ENCODE measurements at regions not wholly inside any gene's neighbourhood (a gene's known extent, or its start where the extent isn't known, plus 50 kb on each side); places are given as distances from the start of the nearest gene placed in this dataset.

DNA sequence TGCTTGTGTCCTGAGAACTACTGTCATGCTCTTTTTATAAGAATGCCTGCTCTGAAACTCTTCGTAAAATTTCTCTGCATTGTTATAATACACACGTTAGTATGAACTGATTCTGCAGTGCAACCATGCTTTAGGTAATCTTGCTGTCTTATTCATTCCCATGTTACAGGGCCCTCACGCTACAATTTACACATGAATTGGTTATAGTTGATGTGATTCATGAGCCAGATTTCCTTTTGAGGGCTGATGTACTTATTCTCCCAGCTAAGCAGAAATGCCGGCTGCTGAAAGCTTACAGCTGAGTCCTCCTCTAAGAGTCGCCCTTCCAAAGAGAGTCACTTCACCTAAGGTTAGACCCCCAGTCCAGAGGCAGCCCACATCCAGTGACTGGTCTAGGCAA lies 233.5 kb upstream of the PCSK5 start:
- no peak overlapping the region for H3K4me3 ChIP-seq (ENCODE audit: low read depth in 2 of 2, low read length in 2 of 2)
- no peaks in the 10 kb centered on the region for H3K27me3 ChIP-seq (ENCODE audit: control insufficient read depth, insufficient read depth, low read length)
- BruUV-seq (replicated peaks), result no TSS peak
- ATAC-seq (no peak), DNase-seq (ENCODE audit: low read depth, low spot score) (no peak)
- POLR2A ChIA-PET, result no interaction called here
- TF ChIP-seq, protein P1, sequence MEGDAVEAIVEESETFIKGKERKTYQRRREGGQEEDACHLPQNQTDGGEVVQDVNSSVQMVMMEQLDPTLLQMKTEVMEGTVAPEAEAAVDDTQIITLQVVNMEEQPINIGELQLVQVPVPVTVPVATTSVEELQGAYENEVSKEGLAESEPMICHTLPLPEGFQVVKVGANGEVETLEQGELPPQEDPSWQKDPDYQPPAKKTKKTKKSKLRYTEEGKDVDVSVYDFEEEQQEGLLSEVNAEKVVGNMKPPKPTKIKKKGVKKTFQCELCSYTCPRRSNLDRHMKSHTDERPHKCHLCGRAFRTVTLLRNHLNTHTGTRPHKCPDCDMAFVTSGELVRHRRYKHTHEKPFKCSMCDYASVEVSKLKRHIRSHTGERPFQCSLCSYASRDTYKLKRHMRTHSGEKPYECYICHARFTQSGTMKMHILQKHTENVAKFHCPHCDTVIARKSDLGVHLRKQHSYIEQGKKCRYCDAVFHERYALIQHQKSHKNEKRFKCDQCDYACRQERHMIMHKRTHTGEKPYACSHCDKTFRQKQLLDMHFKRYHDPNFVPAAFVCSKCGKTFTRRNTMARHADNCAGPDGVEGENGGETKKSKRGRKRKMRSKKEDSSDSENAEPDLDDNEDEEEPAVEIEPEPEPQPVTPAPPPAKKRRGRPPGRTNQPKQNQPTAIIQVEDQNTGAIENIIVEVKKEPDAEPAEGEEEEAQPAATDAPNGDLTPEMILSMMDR (IDR thresholded peaks at IDR 0.05), result no peak
- no peaks in the 10 kb centered on the region for H3K4me1 ChIP-seq (ENCODE audit: control insufficient read depth, insufficient read depth, low read length)
- CTCF ChIA-PET, result no interaction called here
- no peaks in the 10 kb centered on the region for H3K36me3 ChIP-seq (ENCODE audit: control insufficient read depth, insufficient read depth, low read length)
- H3K9me3 ChIP-seq (ENCODE audit: control insufficient read depth, insufficient read depth, low read depth, low read length), result no peaks in the 10 kb centered on the region
- H3K27ac ChIP-seq (ENCODE audit: low read length), result no peak overlapping the region
- in situ Hi-C loops (cut with HindIII; ENCODE audit: low pct_unique_long_range_greater_than_20kb, low sequenced_read_pairs), result no loop called here
- intact Hi-C loops (cut with micrococcal nuclease; ENCODE audit: unreplicated experiment), result no loop called here

DNA sequence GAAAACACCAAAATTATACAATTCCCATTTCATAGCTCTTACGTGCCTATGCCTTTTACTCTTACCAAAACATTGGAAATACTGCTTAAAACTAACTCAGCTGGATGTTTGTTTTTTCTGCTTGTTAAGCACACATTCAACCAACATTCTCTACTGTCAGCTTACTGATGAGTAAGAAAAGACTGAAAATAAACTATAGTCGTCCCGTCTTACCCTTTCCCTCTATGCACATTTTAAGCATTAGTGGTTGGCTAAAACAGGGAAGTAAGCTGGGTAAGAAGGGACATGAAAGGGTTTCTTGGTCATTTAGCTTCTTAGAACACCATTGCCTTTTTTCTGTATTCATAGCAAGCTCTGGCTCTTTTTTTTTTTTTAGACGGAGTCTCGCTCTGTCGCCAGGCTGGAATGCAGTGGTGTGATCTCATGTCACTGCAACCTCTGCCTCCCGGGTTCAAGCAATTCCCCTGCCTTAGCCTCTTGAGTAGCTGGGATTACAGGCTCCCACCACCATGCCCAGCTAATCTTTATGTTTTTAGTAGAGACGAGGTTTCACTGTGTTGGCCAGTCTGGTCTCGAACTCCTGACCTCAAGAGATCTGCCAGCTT lies 232.1 kb upstream of the PCSK5 start:
- ATAC-seq, result no peak
- intact Hi-C loops (cut with micrococcal nuclease; ENCODE audit: unreplicated experiment) (no loop called here), in situ Hi-C loops (cut with HindIII; ENCODE audit: low pct_unique_long_range_greater_than_20kb, low sequenced_read_pairs) (no loop called here)
- Histone ChIP-seq H3K36me3 (ENCODE audit: control insufficient read depth, insufficient read depth, low read length) (no peaks in the 10 kb centered on the region), H3K27me3 (ENCODE audit: control insufficient read depth, insufficient read depth, low read length) (no peaks in the 10 kb centered on the region), H3K4me1 (ENCODE audit: control insufficient read depth, insufficient read depth, low read length) (no peaks in the 10 kb centered on the region), H3K9me3 (ENCODE audit: control insufficient read depth, insufficient read depth, low read depth, low read length) (no peaks in the 10 kb centered on the region), H3K4me3 (ENCODE audit: low read depth in 2 of 2, low read length in 2 of 2) (no peak overlapping the region), H3K27ac (ENCODE audit: low read length) (no peak overlapping the region)
- TF ChIP-seq POLR2AphosphoS5 (IDR thresholded peaks at IDR 0.05; ENCODE audit: low read depth, low read length) (no peak), TCF7L2 (IDR thresholded peaks at IDR 0.05; ENCODE audit: low read depth, low read length) (no peak), SIN3A (IDR thresholded peaks at IDR 0.05; ENCODE audit: borderline replicate concordance, insufficient read depth, low read depth, low read length) (no peak)
- TF ChIP-seq, protein P2, sequence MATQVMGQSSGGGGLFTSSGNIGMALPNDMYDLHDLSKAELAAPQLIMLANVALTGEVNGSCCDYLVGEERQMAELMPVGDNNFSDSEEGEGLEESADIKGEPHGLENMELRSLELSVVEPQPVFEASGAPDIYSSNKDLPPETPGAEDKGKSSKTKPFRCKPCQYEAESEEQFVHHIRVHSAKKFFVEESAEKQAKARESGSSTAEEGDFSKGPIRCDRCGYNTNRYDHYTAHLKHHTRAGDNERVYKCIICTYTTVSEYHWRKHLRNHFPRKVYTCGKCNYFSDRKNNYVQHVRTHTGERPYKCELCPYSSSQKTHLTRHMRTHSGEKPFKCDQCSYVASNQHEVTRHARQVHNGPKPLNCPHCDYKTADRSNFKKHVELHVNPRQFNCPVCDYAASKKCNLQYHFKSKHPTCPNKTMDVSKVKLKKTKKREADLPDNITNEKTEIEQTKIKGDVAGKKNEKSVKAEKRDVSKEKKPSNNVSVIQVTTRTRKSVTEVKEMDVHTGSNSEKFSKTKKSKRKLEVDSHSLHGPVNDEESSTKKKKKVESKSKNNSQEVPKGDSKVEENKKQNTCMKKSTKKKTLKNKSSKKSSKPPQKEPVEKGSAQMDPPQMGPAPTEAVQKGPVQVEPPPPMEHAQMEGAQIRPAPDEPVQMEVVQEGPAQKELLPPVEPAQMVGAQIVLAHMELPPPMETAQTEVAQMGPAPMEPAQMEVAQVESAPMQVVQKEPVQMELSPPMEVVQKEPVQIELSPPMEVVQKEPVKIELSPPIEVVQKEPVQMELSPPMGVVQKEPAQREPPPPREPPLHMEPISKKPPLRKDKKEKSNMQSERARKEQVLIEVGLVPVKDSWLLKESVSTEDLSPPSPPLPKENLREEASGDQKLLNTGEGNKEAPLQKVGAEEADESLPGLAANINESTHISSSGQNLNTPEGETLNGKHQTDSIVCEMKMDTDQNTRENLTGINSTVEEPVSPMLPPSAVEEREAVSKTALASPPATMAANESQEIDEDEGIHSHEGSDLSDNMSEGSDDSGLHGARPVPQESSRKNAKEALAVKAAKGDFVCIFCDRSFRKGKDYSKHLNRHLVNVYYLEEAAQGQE (IDR thresholded peaks at IDR 0.05; ENCODE audit: insufficient read depth in 1 of 2, low read depth in 2 of 2, low read length in 1 of 2), result no peak
- TF ChIP-seq, protein P1 (IDR thresholded peaks at IDR 0.05), result no peak
- ChIA-PET CTCF (no interaction called here), POLR2A (no interaction called here)
- no TSS peak for BruUV-seq (replicated peaks)
- no peak for DNase-seq (ENCODE audit: low read depth, low spot score)
